ENCODE measurements at regions not wholly inside any gene's neighbourhood (a gene's known extent, or its start where the extent isn't known, plus 50 kb on each side); places are given as distances from the start of the nearest gene placed in this dataset.

DNA sequence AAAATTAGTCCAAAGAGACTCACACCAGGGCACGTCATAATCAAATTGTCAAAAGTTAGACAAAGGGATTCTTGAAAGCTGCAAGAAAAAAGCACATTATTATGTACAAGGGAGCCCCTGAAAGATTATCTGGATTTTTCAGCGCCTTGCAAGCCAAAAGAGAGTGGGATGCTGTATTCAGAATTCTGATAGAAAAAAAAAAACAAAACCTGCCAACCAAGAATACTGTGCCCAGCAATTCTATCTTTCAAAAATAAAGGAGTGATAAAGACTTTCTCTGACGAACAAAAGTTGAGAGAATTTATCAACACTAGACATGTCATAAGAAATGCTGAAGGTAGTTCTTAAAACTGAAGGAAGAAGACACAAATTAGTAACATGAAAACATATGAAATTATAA lies 240.2 kb downstream of the SNX13 start:
- no peak for DNase-seq

DNA sequence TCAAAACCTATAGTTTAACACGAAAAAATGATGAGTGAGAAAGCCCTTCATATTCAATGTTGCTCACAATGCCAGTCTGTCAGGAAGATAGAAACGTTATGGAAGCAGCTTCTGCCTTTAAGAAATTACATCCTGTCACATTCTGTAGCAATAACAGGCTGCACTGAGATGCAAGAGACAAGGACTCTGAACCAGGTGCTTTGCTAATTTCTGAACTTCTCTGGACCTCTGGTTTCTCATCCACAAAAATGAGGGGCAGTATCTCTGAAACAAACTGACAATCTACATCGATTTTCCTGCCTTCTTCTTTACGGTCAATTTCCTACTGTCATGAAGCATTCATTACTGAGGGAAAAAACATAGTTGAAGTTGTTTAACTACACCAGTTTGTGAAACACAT lies 234.0 kb downstream of the SNX13 start:
- DNase-seq: no peak

DNA sequence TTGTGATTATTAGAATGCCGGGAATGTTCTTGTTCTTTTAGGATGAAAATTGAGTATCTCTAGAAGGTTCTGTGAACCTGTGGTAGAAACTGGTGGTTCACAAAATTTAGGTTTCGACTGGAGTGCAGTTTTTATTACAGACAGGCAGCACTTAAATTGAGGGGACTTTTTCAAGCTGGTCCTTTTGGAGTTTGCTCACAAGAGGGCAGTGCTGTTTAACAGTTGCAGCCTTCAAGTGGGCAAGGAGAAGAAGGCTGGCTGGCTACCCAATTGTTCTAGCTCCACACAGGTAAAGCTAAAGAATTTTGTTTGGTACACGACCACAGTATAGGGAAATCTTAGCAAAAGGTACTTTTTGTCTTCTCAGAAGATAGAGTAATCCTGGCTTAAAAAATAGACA lies 233.6 kb downstream of the SNX13 start:
- peak; percentile 40 for DNase-seq

DNA sequence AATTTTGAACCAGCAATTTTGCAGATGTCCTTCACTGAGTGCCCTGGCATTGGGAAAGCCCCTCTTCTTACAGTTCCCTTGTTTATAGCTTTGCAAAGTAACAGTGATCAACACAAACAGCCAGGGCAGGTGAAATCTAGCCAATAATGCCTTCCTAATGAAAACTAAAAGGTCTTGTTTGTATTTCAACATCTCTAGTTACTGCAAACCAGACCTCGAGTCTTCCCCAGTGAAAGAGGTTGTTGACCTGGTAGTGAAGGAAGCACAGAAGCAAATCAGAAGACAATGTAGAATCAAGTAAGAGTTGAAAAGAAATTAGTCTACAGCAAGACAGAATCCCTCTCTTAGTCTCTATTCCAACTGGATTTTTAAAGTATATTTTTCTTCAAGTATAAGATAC lies 231.2 kb downstream of the SNX13 start:
- DNase-seq: no peak

DNA sequence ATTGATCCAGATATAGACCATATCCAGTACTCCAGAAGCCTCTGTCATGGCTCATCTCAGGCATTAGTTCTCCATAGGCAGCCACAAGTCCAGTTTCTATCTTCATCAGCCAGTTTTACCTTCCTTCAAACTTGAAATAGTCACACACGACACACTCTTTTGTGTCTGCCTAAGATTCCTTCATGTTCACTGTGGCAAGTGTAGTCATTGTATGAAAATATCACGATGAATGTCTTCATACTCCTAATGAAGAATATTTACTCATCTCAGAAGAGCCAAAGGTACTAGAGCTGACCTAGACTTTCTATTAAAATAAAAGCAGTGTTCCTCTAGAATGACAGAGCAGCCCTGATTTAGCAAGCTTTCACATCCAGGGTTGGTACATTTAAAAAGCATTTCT lies 230.7 kb downstream of the SNX13 start:
- DNase-seq: no peak

DNA sequence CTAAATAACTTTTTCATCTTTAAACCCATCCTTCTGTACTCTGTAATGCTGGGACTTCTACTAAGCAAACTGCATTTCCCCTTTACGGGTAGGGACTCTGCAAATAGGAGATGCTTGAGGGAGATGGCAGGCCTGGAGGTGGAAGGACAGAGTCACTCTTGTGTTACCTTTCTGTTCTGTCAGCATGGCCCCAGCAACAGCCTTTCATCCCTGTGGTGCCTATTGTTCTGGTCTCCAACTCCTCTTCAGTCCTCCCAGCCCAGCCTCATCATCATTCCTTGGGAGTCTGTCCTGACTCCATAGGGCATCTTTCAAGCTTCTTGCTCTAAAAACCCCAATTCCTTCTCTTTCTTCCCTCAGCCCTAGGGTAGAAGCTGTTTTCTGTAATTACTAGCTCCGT lies 230.0 kb downstream of the SNX13 start:
- no peak for DNase-seq

DNA sequence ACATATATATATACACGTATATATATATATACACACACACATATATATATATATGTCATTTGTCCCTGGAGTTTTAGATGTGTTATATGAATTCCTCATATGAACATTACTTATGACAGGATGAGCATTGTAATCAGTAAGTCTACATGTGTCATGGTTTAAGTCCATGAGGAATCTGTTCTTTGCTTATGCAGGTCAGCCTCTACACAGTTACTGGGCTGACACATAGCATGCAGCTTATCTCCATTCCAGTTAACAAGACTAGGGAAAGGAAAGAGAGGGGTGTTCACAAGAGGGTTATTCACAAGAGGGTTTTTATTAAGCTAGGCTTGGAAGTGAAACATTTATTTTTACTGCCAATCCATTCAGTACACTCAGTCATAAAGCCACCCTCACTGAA lies 226.7 kb downstream of the SNX13 start:
- no peak for DNase-seq

DNA sequence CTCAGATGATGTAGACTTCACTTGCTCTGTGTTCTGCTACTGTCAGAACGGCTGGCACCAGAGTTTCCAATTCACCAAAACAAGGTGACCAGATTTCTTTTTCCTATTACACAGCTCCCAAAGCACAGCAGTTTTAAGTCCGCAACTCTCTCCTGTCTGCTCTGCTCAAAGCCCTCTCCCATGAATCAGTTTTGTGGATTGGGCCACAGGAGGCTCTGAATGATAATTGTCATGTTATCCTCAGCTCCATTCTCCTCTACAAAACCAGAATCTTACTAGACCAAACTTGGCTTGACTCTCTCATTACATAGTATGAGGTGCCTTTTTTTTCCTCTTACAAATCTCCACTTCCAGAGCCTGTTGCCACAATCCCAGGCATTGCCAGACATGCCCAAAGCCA lies 223.5 kb downstream of the SNX13 start:
- no peak for DNase-seq

DNA sequence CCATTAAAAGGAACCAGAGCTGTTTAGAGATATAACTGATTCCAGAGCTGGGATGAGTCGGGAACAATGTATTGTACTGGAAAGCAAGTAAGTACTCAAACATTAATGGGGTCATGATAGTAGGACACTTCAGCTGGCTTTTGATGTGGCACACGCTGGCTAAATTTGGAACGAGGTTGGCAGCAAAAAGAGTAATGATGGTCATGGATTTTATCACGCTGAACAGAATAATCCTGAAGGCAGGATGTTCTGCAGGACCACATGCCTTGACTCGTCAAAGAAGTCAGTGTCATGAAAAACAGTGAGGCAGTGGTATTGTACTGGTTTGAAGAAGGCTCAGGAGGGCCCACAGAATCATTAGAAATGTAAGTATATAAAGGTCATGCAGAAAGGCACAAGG lies 220.3 kb downstream of the SNX13 start:
- DNase-seq: no peak

DNA sequence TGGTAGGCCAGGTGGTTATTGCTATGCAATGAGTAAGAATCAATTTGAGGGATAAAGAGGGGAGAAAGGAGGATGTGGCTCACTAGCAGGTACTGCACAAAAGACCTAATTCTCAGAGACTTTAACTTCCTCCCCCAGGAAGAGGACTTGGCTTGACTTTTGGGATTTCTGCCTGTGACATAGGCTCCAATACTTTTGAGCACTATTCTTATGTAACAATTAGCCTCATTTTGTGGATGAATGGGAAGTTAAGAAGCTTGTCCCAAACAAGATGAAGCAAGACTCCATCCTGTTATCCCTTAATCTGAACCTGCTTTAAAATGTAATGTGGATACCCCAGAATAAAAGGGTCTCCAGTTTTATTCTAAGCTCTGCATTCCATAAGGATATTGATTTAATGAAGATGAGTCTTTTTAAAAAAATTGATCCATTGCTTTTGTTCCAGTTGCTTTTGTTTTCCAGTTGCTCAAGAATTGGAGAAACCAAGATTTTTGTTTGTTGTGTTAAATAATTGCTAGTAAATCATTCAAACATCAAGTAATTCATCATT lies 218.5 kb downstream of the SNX13 start:
- DNase-seq: no peak

DNA sequence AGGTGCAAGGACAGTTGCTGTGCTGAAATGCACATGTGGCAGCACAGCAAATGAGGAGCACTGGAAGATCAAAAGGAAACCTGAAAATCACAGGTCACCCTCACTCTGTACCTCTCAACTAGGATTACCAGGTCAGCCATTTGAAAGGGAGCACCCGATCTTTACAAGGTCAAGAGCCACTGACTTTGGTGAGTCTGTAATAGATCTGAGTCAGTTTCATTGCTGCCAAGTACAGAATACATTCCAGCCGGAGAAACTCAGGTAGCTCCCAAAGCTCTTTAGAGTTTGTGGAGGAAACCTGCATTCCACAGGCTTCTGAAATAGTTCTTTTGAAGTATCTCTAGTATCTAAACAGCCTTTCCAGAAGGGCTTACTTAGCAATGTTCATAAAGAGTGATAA lies 217.5 kb downstream of the SNX13 start:
- DNase-seq: no peak

DNA sequence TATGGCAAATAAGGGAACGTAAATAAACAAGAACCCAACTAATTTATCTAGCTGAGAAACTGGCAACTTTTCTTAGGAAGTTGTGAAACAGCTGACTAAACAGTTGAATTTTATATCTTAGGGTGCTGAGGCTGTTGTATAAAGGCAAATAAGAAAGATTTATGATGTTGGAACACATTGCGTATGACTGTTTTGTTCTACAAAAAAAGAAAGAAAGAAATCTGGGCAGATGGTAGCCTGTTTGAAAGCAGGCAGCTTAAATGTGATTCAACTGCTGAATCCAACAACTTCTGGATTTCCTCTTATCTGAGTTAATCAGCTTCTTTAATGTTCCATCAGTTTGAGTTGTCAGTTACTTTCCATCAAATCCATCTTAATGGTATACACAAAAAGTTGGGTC lies 214.5 kb downstream of the SNX13 start:
- DNase-seq: no peak

DNA sequence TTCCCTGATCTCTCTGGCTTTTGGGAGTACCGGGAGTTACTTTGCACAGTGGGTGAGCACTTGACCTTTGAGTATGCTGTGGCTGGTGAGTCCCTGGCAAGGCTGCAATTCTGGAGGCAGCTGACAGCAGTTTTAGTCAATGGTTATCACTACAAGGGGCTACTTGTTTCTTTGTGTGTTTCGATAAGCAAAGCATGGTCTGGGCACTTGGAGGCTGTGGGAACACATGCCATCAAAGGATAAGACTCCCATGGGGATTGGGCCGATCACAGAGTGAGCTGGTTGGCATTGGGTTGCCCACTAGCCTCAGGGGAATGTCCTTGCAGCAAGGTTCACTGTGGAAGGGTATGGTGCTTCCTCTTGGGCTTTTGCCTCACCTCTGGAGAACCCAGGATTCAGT lies 208.2 kb downstream of the SNX13 start:
- no peak for DNase-seq
